UCSD-AML1 (cell line): ENCODE measurements at regions not wholly inside any gene's neighbourhood (a gene's known extent, or its start where the extent isn't known, plus 50 kb on each side); places are given as distances from the start of the nearest gene placed in this dataset.

Experiments used
- DNase-seq: peaks from one replicate; lab custom pipeline; 2025; ENCODE audit not compliant: unreplicated experiment; lab: John Stamatoyannopoulos, UW

DNA sequence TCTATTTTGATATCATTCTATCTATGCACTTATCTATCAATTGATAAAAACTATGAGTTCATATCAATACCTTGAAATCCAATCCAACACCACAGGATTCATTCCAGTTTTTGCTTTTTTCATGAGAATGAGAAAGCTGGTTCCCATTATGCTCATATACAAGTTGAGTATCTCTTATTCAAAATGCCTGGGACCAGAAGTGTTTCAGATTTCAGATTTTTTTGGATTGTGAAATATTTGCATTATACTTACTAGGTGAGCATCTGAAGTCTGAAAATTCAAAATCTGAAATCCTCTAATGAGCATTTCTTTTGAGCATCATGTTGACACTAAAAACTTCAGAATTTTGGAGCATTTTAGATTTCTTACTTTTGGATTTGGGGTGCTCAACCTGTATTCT lies 67.8 kb upstream of the DCBLD2 start:
- DNase-seq = no peak

DNA sequence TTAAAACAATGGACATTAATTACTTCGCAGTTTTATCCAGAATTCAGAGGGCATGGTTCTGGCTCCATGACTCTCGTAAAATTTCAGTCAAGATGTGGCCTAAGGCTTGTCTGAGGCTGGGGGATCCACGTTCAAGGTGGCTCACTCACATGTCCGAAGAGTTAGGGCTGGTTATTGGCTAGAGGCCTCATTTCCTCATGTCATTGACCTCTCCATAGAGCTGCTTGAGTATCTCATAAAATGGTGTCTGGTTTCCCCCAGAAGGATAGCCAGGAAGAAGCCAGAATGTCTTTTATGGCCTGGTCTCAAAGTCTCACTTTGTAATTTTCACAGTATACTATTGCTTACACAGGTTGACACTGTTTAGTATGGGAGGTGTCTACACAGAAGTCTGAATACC lies 67.3 kb upstream of the DCBLD2 start:
- no peak for DNase-seq

GRCh38 chr3:98968347-98968746 lies 66.9 kb upstream of the DCBLD2 start:
- no peak for DNase-seq

- no peak for DNase-seq
These were observed 66.3 kb upstream of the DCBLD2 start for GRCh38 chr3:98967758-98968157.

DNA sequence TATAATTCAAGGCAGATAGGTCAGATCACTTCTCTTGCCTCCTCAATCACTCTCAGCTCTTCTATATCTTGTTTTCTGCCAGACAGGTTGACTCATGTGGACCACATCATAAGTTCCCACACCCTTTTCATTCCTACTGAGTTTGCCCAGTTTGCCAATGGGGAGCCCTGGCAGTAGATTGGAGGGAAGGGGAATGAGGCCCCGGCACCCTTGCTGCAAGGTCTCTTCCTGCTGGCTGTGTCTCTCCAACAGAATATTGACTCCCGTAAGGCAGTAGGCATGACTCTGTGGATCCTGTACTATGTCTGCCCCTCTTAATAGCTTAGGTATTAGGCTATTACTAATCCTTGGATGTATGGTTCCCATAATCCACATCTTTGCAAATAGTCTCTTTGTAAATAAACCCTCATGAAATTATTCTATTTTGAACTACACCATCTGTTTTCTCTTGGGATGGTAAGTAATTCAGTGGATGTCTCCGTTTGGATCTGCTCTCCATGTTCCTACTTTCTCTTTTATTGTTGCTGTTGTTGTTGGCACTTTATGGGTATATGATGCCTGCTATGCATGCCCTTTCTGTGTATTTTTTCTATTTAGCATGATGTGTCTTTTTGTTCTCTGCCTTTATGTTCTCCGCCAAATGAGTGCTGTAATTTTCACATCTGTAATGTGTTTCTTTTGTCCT lies 65.5 kb upstream of the DCBLD2 start:
- no peak for DNase-seq

GRCh38 chr3:98966434-98966833 lies 64.9 kb upstream of the DCBLD2 start:
- DNase-seq = no peak

DNA sequence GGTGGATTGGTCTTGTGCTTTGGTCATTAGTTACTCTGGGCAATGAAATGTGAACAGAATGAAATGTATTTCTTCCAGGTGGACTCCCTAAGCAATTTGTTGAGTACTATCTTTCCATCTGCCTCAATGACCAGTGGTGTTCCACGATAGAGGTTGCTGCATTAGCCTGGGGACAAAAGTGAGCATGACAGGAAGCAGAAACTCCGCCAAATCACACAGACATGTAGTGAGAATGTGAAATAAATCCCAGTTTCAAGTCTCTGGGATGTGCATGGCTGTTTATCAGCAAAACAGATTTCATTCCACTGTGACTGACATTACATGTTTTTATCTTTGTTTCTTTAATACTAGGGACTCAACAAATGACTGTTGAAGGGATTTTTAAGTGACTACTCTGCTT lies 63.3 kb upstream of the DCBLD2 start:
- no peak for DNase-seq

GRCh38 chr3:98963546-98963945 lies 62.1 kb upstream of the DCBLD2 start:
- DNase-seq = no peak

GRCh38 chr3:98962951-98963350 lies 61.5 kb upstream of the DCBLD2 start:
- DNase-seq = no peak

- DNase-seq = no peak
These were observed 60.9 kb upstream of the DCBLD2 start for GRCh38 chr3:98962189-98962930.

DNA sequence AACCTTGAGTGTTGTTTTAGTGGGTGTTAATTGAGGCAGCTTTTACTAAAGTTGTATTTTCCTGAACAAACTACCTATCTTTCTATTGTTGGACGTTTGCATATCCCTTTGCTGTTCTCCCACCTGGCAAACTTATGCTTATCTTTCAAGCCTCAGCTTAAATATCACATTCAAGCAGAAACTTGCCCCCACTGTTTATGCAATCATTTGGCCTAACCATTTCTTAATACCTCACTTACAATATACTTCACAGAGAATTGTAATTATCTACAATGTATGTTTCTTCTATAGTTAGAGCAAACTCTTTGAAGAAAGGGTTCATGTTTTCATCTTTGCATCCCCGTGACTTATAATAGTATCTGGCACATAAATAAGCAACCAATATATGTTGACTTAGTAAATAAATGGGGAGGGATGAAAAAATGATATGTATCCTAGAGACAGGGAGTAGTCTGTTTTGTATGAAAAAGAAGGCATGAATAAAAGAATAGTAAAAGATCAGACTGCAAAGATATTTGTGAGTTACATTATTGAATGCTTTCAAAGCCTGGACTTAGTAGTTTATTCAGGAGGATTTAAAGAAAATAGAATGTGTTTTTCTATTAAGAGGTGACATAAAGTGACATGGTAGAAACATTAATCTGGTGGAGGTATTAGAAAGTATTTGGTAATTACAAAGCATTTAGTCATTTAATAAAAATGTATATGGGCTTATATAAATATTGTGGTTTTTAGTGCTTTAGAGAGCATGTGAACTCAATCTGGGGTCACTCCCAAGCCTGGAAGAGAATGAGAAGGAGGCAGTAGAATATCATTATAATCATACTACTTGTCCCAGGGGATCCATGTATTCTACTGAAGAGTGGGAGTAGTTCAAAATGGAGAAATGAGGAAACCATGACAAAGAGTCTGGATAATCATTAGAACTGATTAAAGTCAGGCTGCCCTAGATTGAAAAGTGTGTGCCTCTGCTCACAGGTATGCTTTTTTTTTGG lies 60.0 kb upstream of the DCBLD2 start:
- DNase-seq = no peak

DNA sequence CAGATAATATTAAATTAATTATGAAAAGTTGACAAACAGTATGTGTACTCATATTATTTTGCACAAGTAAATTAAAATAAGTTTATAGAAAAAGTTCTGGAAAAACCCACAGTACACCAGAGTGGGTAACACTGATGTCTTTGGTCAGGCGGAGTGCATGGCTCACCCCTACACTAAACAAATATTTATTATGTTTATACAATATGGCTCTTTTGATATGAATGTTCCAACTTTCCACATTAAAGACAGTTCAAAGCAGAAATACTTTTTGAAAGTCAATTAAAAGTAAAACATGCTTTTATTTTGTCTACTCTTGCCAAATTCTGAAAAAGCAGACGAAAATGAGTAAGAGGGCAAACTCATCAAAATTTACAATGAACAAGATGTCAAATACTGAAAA lies 56.2 kb upstream of the DCBLD2 start:
- DNase-seq = no peak

DNA sequence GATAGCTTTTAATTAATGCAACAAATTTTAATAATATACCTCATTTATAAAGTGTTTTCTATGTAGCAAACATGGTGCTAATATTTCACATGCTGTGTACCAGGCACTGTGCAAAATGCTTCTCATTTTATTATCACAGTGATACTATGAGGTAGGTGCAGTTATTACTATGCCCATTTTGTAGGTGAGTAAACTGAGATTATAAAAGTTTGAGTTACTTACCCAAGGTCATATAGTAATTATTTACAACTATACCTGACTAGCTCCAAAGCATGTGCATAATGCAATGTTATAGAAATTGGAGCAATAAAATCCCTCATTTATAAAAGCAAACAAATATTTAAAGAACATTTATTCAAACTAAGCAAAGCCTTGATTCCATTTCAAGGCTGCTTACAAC lies 54.5 kb upstream of the DCBLD2 start:
- no peak for DNase-seq

DNA sequence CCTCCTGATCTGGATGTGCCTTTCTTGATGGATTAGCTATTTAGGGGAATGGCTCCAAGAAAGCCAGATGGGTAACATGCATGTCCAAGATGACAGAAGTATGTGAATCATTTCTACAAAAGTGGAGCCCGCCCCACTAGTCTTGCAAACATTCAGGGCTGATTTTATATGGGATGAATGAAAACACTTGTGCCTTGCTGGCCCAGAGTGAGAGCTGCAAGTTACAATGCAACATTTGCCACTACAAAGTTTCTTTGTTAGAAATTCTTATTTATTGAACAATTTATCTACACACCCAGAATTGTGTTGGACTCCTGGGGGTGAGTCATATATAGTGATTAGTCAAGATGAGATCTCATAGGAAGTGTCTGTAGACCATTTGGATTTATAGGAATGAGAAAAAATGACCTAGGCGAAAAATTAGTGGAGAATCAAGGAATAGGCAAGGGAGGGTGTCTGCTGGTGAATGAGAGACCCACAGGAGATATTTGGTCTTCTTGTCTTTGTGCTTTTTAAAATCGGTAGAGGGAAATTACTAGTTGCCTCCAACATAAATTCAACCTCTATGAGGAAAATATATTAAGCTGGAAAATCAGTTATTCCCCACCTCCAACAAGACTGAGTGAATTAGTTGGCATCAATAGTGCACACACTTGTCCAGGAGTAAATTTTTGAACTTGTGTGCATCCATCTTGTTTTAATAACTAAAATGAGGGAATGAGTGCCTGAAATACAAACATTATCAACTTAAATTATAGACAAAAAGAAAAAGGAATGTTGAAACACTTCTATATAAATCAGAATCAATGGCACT lies 53.5 kb upstream of the DCBLD2 start:
- no peak for DNase-seq

GRCh38 chr3:98954242-98954641 lies 52.7 kb upstream of the DCBLD2 start:
- no peak for DNase-seq

- DNase-seq = no peak
These were observed 50.9 kb upstream of the DCBLD2 start for GRCh38 chr3:98952404-98952803.
